Endometrial microvascular endothelial cells (primary cell): ENCODE measurements at regions not wholly inside any gene's neighbourhood (a gene's known extent, or its start where the extent isn't known, plus 50 kb on each side); places are given as distances from the start of the nearest gene placed in this dataset.

Experiments
- in situ Hi-C: cut with HindIII; loops from 2 replicates; pipeline ENCODE4 v1.10.0; 2017; ENCODE audit warnings: low sequenced_read_pairs, low pct_unique_long_range_greater_than_20kb; ENCODE audit errors: inconsistent ontology term

GRCh38 chr14:95466506-95466905, 49.9 kb downstream of the SYNE3 start:
- in situ Hi-C loops: loop anchor here (10.0 kb wide), 1 partner anchor 58 kb away; no protein-coding TSS in a partner anchor

- in situ Hi-C loops: loop anchor here (10.0 kb wide), 1 partner anchor 59 kb away; no protein-coding TSS in a partner anchor
Observed at GRCh38 chr14:95465936-95466335, 50.5 kb downstream of the SYNE3 start.

- in situ Hi-C loops: loop anchor here (10.0 kb wide), 1 partner anchor 59 kb away; no protein-coding TSS in a partner anchor
Observed at GRCh38 chr14:95465358-95465757, 51.1 kb downstream of the SYNE3 start.

- in situ Hi-C loops: loop anchor here (10.0 kb wide), 1 partner anchor 60 kb away; no protein-coding TSS in a partner anchor
Observed at GRCh38 chr14:95464514-95464913, 51.9 kb downstream of the SYNE3 start.

- in situ Hi-C loops: loop anchor here (10.0 kb wide), 1 partner anchor 61 kb away; no protein-coding TSS in a partner anchor
Observed at GRCh38 chr14:95464103-95464502, 52.3 kb downstream of the SYNE3 start.

GRCh38 chr14:95463171-95463901, 53.1 kb downstream of the SYNE3 start:
- in situ Hi-C loops: loop anchor here (10.0 kb wide), 1 partner anchor 61 kb away; no protein-coding TSS in a partner anchor

GRCh38 chr14:95462491-95462890, 54.0 kb downstream of the SYNE3 start:
- in situ Hi-C loops: loop anchor here (10.0 kb wide), 1 partner anchor 62 kb away; no protein-coding TSS in a partner anchor

GRCh38 chr14:95460647-95461478, 55.6 kb downstream of the SYNE3 start:
- in situ Hi-C loops: loop anchor here (10.0 kb wide), 1 partner anchor 64 kb away; no protein-coding TSS in a partner anchor

GRCh38 chr14:95458906-95459305, 57.5 kb downstream of the SYNE3 start:
- in situ Hi-C loops: no loop called here

GRCh38 chr14:95458459-95458858, 58.0 kb downstream of the SYNE3 start:
- in situ Hi-C loops: no loop called here

GRCh38 chr14:95456281-95456680, 60.2 kb downstream of the SYNE3 start:
- in situ Hi-C loops: no loop called here

- in situ Hi-C loops: no loop called here
Observed at GRCh38 chr14:95455246-95455645, 61.2 kb downstream of the SYNE3 start.

GRCh38 chr14:95453713-95453980, 62.8 kb downstream of the SYNE3 start:
- in situ Hi-C loops: no loop called here

- in situ Hi-C loops: no loop called here
Observed at GRCh38 chr14:95452893-95453712, 63.3 kb downstream of the SYNE3 start.

- in situ Hi-C loops: no loop called here
Observed at GRCh38 chr14:95452176-95452892, 64.1 kb downstream of the SYNE3 start.

- in situ Hi-C loops: no loop called here
Observed at GRCh38 chr14:95449131-95449530, 67.3 kb downstream of the SYNE3 start.

GRCh38 chr14:95446470-95446869, 70.0 kb downstream of the SYNE3 start:
- in situ Hi-C loops: no loop called here

- in situ Hi-C loops: no loop called here
Observed at GRCh38 chr14:95445676-95446075, 70.8 kb downstream of the SYNE3 start.
